ENCODE measurements at regions not wholly inside any gene's neighbourhood (a gene's known extent, or its start where the extent isn't known, plus 50 kb on each side); places are given as distances from the start of the nearest gene placed in this dataset.

DNA sequence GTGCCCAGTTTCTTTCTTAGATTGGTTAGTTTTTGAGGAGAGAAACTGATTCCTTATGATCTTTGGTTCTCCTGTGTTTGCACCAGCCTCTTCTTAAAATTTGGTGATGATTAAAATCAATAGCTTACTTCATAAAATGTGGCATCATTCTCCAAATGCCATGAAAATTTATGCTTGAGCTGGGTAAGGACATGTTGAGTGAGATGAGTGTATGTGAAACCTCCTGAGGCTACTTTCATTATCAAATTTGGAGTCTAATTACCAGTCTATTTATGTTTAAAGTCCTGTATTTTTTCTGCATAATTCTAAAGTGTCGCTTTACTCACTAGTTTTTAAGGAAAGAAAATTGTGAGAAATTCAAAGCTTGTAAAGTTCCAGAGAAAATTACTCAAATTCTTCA, 102.1 kb downstream of the DIPK2A start:
- Histone ChIP-seq H3K27ac (ENCODE audit: low read length) (no peak overlapping the region), H3K9me3 (ENCODE audit: control insufficient read depth in 1 of 2, low read length in 2 of 2) (peaks cover 6 to 15% of the 10 kb centered on the region in 2 donors), H3K4me3 (ENCODE audit: low read depth in 1 of 2, low read length in 2 of 2) (no peak overlapping the region), H3K27me3 (ENCODE audit: low read depth, low read length) (no peaks in the 10 kb centered on the region), H3K36me3 (ENCODE audit: control insufficient read depth in 1 of 2, insufficient read depth in 2 of 2, low read length in 2 of 2) (no peaks in the 10 kb centered on the region), H3K4me1 (ENCODE audit: control insufficient read depth in 1 of 2, insufficient read depth in 2 of 2, low read length in 2 of 2) (no peaks in the 10 kb centered on the region)

DNA sequence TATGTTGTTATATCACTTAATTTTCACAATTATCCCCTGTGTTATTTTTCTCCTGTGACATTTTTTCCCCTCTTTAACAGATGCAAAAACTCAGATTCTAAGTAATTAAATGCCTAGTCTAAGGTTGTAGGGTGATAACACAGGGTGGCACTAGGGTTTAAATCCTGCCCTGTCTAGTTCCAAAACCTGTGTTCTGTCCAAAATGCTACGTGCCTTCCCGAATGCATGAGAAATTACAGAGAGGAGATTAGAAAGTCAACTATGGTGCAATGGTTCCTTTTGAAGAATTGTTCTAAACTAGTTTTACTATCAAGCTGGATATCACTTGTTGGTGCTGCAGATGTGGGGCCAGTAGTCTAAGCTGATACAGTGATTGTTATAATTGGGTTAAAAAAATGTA, 108.0 kb downstream of the DIPK2A start:
- Histone ChIP-seq H3K27ac (ENCODE audit: low read length) (no peak overlapping the region), H3K4me1 (ENCODE audit: control insufficient read depth in 1 of 2, insufficient read depth in 2 of 2, low read length in 2 of 2) (no peaks in the 10 kb centered on the region), H3K27me3 (ENCODE audit: low read depth, low read length) (no peaks in the 10 kb centered on the region), H3K4me3 (ENCODE audit: low read depth in 1 of 2, low read length in 2 of 2) (no peak overlapping the region), H3K36me3 (ENCODE audit: control insufficient read depth in 1 of 2, insufficient read depth in 2 of 2, low read length in 2 of 2) (no peaks in the 10 kb centered on the region), H3K9me3 (ENCODE audit: control insufficient read depth in 1 of 2, low read length in 2 of 2) (no peaks in the 10 kb centered on the region)

DNA sequence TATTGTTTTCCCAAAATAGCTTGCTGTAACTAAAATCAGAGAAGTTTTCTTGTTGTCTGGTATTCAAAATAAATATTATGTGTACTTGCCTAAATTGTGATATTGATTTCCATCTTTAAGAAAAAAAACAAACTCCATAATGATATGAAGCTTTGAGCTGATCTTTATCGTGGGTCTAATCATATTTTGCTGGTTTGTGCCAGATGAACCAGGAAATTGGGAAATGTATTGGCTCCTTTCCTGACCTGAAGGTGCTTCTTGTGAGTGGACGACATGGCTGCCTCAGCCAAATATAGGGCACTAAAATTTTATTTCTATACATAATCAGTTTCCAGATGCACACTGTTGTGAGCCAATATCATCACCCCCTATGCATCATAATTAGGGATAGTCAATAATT, 113.3 kb downstream of the DIPK2A start:
- H3K9me3 ChIP-seq (ENCODE audit: control insufficient read depth in 1 of 2, low read length in 2 of 2) = no peaks in the 10 kb centered on the region
- no peaks in the 10 kb centered on the region for H3K4me1 ChIP-seq (ENCODE audit: control insufficient read depth in 1 of 2, insufficient read depth in 2 of 2, low read length in 2 of 2)
- no peaks in the 10 kb centered on the region for H3K27me3 ChIP-seq (ENCODE audit: low read depth, low read length)
- no peaks in the 10 kb centered on the region for H3K36me3 ChIP-seq (ENCODE audit: control insufficient read depth in 1 of 2, insufficient read depth in 2 of 2, low read length in 2 of 2)
- H3K4me3 ChIP-seq (ENCODE audit: low read depth in 1 of 2, low read length in 2 of 2) = no peak overlapping the region
- H3K27ac ChIP-seq (ENCODE audit: low read length) = no peak overlapping the region

DNA sequence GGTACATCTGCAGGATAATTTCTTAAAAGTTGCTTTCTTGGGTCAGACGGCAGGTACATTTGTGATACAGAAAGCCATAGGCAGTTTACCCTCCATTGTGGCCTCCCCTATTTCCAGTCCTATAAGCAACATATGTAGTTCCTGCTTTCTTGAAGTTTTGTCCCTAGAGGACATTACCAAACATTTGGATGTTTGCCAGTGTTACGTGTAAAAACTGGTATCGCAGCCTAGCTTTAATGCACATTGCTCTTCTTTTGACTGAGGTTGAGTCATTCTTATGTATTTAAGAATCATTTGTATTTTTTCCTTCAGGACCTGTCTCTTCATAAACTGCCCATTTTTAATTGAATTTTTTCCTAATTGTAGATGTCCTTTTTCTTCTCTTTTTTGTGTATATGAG, 114.3 kb downstream of the DIPK2A start:
- no peaks in the 10 kb centered on the region for H3K9me3 ChIP-seq (ENCODE audit: control insufficient read depth in 1 of 2, low read length in 2 of 2)
- no peak overlapping the region for H3K4me3 ChIP-seq (ENCODE audit: low read depth in 1 of 2, low read length in 2 of 2)
- H3K4me1 ChIP-seq (ENCODE audit: control insufficient read depth in 1 of 2, insufficient read depth in 2 of 2, low read length in 2 of 2) = no peaks in the 10 kb centered on the region
- no peaks in the 10 kb centered on the region for H3K36me3 ChIP-seq (ENCODE audit: control insufficient read depth in 1 of 2, insufficient read depth in 2 of 2, low read length in 2 of 2)
- H3K27ac ChIP-seq (ENCODE audit: low read length) = no peak overlapping the region
- no peaks in the 10 kb centered on the region for H3K27me3 ChIP-seq (ENCODE audit: low read depth, low read length)

- Histone ChIP-seq H3K4me1 (ENCODE audit: control insufficient read depth in 1 of 2, insufficient read depth in 2 of 2, low read length in 2 of 2) (no peaks in the 10 kb centered on the region), H3K36me3 (ENCODE audit: control insufficient read depth in 1 of 2, insufficient read depth in 2 of 2, low read length in 2 of 2) (no peaks in the 10 kb centered on the region), H3K27ac (ENCODE audit: low read length) (no peak overlapping the region), H3K9me3 (ENCODE audit: control insufficient read depth in 1 of 2, low read length in 2 of 2) (peaks cover 0 to 13% of the 10 kb centered on the region in 2 donors), H3K4me3 (ENCODE audit: low read depth in 1 of 2, low read length in 2 of 2) (no peak overlapping the region), H3K27me3 (ENCODE audit: low read depth, low read length) (no peaks in the 10 kb centered on the region)
Observed at GRCh38 chr3:144096016-144096415, 124.4 kb downstream of the DIPK2A start.

DNA sequence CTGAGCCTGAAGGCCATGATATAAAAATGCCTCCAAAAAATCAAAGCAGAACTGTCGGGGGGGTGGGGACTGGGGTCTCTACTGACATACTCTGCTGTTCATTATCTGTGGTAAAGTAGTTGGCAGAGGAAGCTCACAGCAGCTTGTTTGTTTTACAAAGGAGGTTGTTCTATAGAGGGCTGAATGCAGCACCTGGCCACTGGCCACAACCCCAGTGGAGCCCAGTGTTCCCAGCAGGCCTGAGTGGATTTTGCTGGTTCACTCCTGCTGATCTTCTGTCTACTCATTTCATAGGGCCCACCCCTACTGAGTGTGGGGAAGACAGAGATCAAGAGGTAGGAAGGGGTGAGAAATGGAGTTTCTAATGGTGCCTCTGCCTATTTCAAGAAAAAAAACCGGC, 125.5 kb downstream of the DIPK2A start:
- no peaks in the 10 kb centered on the region for H3K36me3 ChIP-seq (ENCODE audit: control insufficient read depth in 1 of 2, insufficient read depth in 2 of 2, low read length in 2 of 2)
- no peak overlapping the region for H3K27ac ChIP-seq (ENCODE audit: low read length)
- H3K9me3 ChIP-seq (ENCODE audit: control insufficient read depth in 1 of 2, low read length in 2 of 2) = peaks cover 0 to 13% of the 10 kb centered on the region in 2 donors
- H3K27me3 ChIP-seq (ENCODE audit: low read depth, low read length) = no peaks in the 10 kb centered on the region
- H3K4me1 ChIP-seq (ENCODE audit: control insufficient read depth in 1 of 2, insufficient read depth in 2 of 2, low read length in 2 of 2) = no peaks in the 10 kb centered on the region
- H3K4me3 ChIP-seq (ENCODE audit: low read depth in 1 of 2, low read length in 2 of 2) = no peak overlapping the region

- peaks cover 0 to 13% of the 10 kb centered on the region in 2 donors for H3K9me3 ChIP-seq (ENCODE audit: control insufficient read depth in 1 of 2, low read length in 2 of 2)
- H3K36me3 ChIP-seq (ENCODE audit: control insufficient read depth in 1 of 2, insufficient read depth in 2 of 2, low read length in 2 of 2) = no peaks in the 10 kb centered on the region
- H3K4me3 ChIP-seq (ENCODE audit: low read depth in 1 of 2, low read length in 2 of 2) = no peak overlapping the region
- H3K27me3 ChIP-seq (ENCODE audit: low read depth, low read length) = no peaks in the 10 kb centered on the region
- no peak overlapping the region for H3K27ac ChIP-seq (ENCODE audit: low read length)
- H3K4me1 ChIP-seq (ENCODE audit: control insufficient read depth in 1 of 2, insufficient read depth in 2 of 2, low read length in 2 of 2) = peaks cover 0 to 1% of the 10 kb centered on the region in 2 donors
Observed at GRCh38 chr3:144098691-144099090, 127.1 kb downstream of the DIPK2A start.

DNA sequence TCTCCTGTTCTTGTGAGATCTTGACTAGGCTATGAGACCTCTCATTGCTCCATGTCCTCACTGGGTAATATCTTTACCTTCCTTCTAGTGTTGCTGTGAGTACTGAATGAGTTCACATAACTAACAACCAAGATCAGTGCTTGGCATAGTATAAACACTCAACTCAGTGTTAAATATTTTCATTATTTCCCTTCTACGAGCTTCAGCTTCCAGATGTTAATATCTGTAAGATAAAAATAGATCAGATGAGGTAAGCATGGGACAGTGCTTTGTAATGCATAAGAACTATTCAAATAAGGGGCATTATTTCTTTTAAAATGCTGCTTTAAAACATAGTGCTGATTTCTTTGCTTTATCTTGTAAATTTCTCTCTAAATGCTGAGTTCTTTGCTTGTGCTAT, 130.8 kb downstream of the DIPK2A start:
- no peak overlapping the region for H3K4me3 ChIP-seq (ENCODE audit: low read depth in 1 of 2, low read length in 2 of 2)

DNA sequence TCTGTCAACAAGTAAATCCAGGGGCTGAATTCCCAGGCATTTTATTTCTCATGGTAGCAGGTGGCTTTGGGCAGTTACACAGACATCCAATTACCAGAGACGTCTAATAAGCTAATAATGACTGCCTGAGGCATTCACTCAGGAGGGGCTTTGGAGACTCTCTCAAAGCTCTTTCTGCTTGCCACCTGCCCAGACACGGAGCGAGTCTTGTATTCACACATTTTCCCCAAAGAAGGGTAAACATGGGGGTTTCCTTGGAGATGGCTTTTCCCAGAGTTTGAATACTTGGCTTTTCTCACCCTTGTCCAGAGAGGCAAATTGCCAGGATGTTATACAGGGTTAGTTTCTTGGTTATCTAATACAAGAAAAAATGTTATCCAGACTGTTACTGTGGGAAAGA, 132.6 kb downstream of the DIPK2A start:
- Histone ChIP-seq H3K4me3 (ENCODE audit: low read depth in 1 of 2, low read length in 2 of 2) (no peak overlapping the region), H3K27me3 (ENCODE audit: low read depth, low read length) (no peaks in the 10 kb centered on the region), H3K4me1 (ENCODE audit: control insufficient read depth in 1 of 2, insufficient read depth in 2 of 2, low read length in 2 of 2) (peaks cover 0 to 9% of the 10 kb centered on the region in 2 donors), H3K9me3 (ENCODE audit: control insufficient read depth in 1 of 2, low read length in 2 of 2) (peaks cover 0 to 9% of the 10 kb centered on the region in 2 donors), H3K36me3 (ENCODE audit: control insufficient read depth in 1 of 2, insufficient read depth in 2 of 2, low read length in 2 of 2) (no peaks in the 10 kb centered on the region), H3K27ac (ENCODE audit: low read length) (no peak overlapping the region)

More for the DNA sequence above, 130.8 kb downstream of the DIPK2A start:
- no peak overlapping the region for H3K27ac ChIP-seq (ENCODE audit: low read length)
- H3K9me3 ChIP-seq (ENCODE audit: control insufficient read depth in 1 of 2, low read length in 2 of 2) = peaks cover 0 to 13% of the 10 kb centered on the region in 2 donors
- no peaks in the 10 kb centered on the region for H3K27me3 ChIP-seq (ENCODE audit: low read depth, low read length)
- H3K4me1 ChIP-seq (ENCODE audit: control insufficient read depth in 1 of 2, insufficient read depth in 2 of 2, low read length in 2 of 2) = peaks cover 0 to 9% of the 10 kb centered on the region in 2 donors
- no peaks in the 10 kb centered on the region for H3K36me3 ChIP-seq (ENCODE audit: control insufficient read depth in 1 of 2, insufficient read depth in 2 of 2, low read length in 2 of 2)

DNA sequence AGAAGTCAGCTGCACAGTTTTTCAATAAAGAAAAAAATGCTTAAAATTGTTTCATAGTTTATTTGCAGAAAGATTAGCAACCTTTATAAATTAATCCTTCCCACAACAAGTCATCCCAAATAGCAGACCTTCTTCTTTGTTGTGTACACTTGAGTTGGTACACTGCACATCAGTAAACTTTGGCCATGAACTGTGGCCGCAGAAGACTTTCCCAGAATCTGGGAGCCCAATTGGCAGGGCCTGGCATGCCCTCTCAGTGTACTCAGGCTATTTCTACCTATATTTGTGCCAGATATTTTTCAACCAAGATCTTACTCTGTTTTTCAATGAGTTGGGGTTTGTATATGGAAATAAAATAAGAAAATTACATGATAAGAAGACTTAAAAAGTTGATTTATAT, 133.1 kb downstream of the DIPK2A start:
- H3K4me1 ChIP-seq (ENCODE audit: control insufficient read depth in 1 of 2, insufficient read depth in 2 of 2, low read length in 2 of 2) = peaks cover 0 to 9% of the 10 kb centered on the region in 2 donors
- peaks cover 0 to 4% of the 10 kb centered on the region in 2 donors for H3K9me3 ChIP-seq (ENCODE audit: control insufficient read depth in 1 of 2, low read length in 2 of 2)
- H3K27me3 ChIP-seq (ENCODE audit: low read depth, low read length) = no peaks in the 10 kb centered on the region
- H3K27ac ChIP-seq (ENCODE audit: low read length) = no peak overlapping the region
- H3K4me3 ChIP-seq (ENCODE audit: low read depth in 1 of 2, low read length in 2 of 2) = no peak overlapping the region
- no peaks in the 10 kb centered on the region for H3K36me3 ChIP-seq (ENCODE audit: control insufficient read depth in 1 of 2, insufficient read depth in 2 of 2, low read length in 2 of 2)

GRCh38 chr3:144105542-144105941, 133.9 kb downstream of the DIPK2A start:
- Histone ChIP-seq H3K27me3 (ENCODE audit: low read depth, low read length) (no peaks in the 10 kb centered on the region), H3K4me3 (ENCODE audit: low read depth in 1 of 2, low read length in 2 of 2) (no peak overlapping the region), H3K27ac (ENCODE audit: low read length) (no peak overlapping the region), H3K4me1 (ENCODE audit: control insufficient read depth in 1 of 2, insufficient read depth in 2 of 2, low read length in 2 of 2) (peaks cover 0 to 12% of the 10 kb centered on the region in 2 donors), H3K9me3 (ENCODE audit: control insufficient read depth in 1 of 2, low read length in 2 of 2) (no peaks in the 10 kb centered on the region), H3K36me3 (ENCODE audit: control insufficient read depth in 1 of 2, insufficient read depth in 2 of 2, low read length in 2 of 2) (no peaks in the 10 kb centered on the region)

- H3K27me3 ChIP-seq (ENCODE audit: low read depth, low read length) = no peaks in the 10 kb centered on the region
- H3K36me3 ChIP-seq (ENCODE audit: control insufficient read depth in 1 of 2, insufficient read depth in 2 of 2, low read length in 2 of 2) = no peaks in the 10 kb centered on the region
- H3K4me1 ChIP-seq (ENCODE audit: control insufficient read depth in 1 of 2, insufficient read depth in 2 of 2, low read length in 2 of 2) = peaks cover 0 to 16% of the 10 kb centered on the region in 2 donors
- no peaks in the 10 kb centered on the region for H3K9me3 ChIP-seq (ENCODE audit: control insufficient read depth in 1 of 2, low read length in 2 of 2)
- no peak overlapping the region for H3K4me3 ChIP-seq (ENCODE audit: low read depth in 1 of 2, low read length in 2 of 2)
- H3K27ac ChIP-seq (ENCODE audit: low read length) = no peak overlapping the region
Observed at GRCh38 chr3:144106970-144107369, 135.3 kb downstream of the DIPK2A start.

Data from muscle layer of duodenum (tissue), 2 donors.